ENCODE measurements at regions not wholly inside any gene's neighbourhood (a gene's known extent, or its start where the extent isn't known, plus 50 kb on each side); places are given as distances from the start of the nearest gene placed in this dataset.

DNA sequence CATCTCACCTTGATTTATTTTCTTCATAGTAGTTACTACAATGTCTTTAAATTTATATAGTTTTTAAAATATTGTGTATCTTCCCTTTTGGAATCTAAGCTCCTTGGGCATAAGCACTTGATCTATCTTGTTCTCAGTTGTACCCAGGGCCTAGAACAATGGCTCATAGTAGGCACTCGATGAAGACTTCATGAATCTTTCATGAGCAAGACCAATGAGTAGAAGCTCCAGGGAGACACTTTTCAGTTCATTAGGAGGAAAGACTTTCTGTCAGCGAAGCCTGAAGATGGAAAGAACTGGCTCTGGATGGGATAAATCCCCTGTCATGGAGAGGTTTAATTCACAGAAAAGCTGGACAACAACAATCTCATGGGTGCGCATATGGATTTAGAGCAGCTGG lies 140.2 kb upstream of the CRY1 start (continued):
- TF ChIP-seq, protein P1, sequence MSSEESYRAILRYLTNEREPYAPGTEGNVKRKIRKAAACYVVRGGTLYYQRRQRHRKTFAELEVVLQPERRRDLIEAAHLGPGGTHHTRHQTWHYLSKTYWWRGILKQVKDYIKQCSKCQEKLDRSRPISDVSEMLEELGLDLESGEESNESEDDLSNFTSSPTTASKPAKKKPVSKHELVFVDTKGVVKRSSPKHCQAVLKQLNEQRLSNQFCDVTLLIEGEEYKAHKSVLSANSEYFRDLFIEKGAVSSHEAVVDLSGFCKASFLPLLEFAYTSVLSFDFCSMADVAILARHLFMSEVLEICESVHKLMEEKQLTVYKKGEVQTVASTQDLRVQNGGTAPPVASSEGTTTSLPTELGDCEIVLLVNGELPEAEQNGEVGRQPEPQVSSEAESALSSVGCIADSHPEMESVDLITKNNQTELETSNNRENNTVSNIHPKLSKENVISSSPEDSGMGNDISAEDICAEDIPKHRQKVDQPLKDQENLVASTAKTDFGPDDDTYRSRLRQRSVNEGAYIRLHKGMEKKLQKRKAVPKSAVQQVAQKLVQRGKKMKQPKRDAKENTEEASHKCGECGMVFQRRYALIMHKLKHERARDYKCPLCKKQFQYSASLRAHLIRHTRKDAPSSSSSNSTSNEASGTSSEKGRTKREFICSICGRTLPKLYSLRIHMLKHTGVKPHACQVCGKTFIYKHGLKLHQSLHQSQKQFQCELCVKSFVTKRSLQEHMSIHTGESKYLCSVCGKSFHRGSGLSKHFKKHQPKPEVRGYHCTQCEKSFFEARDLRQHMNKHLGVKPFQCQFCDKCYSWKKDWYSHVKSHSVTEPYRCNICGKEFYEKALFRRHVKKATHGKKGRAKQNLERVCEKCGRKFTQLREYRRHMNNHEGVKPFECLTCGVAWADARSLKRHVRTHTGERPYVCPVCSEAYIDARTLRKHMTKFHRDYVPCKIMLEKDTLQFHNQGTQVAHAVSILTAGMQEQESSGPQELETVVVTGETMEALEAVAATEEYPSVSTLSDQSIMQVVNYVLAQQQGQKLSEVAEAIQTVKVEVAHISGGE (tag by site-specific recombination; conservative IDR thresholded peaks at IDR 0.05; ENCODE audit: low read depth): no peak
- TF ChIP-seq ZEB2 (tag by site-specific recombination; IDR thresholded peaks at IDR 0.05) (no peak), ZNF175 (tag by site-specific recombination; IDR thresholded peaks at IDR 0.05) (no peak), GFI1B (tag by site-specific recombination; IDR thresholded peaks at IDR 0.05) (no peak), ZNF362 (tag by site-specific recombination; IDR thresholded peaks at IDR 0.05) (no peak)
- TF ChIP-seq, protein P2, sequence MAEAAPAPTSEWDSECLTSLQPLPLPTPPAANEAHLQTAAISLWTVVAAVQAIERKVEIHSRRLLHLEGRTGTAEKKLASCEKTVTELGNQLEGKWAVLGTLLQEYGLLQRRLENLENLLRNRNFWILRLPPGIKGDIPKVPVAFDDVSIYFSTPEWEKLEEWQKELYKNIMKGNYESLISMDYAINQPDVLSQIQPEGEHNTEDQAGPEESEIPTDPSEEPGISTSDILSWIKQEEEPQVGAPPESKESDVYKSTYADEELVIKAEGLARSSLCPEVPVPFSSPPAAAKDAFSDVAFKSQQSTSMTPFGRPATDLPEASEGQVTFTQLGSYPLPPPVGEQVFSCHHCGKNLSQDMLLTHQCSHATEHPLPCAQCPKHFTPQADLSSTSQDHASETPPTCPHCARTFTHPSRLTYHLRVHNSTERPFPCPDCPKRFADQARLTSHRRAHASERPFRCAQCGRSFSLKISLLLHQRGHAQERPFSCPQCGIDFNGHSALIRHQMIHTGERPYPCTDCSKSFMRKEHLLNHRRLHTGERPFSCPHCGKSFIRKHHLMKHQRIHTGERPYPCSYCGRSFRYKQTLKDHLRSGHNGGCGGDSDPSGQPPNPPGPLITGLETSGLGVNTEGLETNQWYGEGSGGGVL (tag by site-specific recombination; IDR thresholded peaks at IDR 0.05): no peak

GRCh38 chr12:107235600-107235999 lies 142.3 kb upstream of the CRY1 start:
- TF ChIP-seq ZNF664 (tag by site-specific recombination; IDR thresholded peaks at IDR 0.05) (peak; percentile 92), ZNF223 (tag by site-specific recombination; IDR thresholded peaks at IDR 0.05) (no peak)
- no peaks in the 10 kb centered on the region for H3K36me3 ChIP-seq (ENCODE audit: control insufficient read depth in 2 of 2, insufficient read depth in 1 of 2, low read length in 2 of 2)
- POLR2A ChIA-PET: no interaction called here
- CTCF ChIA-PET: interaction anchor here (0.9 to 1.4 kb wide), 4 partner anchors 85 to 104 kb away, joined by 3 to 4 read pairs (median 4); no protein-coding TSS in a partner anchor
- no peak overlapping the region for H3K27ac ChIP-seq (ENCODE audit: extremely low read depth, low read depth, low read length)
- H3K4me3 ChIP-seq (ENCODE audit: low read depth, low read length): no peak overlapping the region
- H3K9me3 ChIP-seq (ENCODE audit: control insufficient read depth, insufficient read depth, low read depth, low read length): no peaks in the 10 kb centered on the region
- H3K4me1 ChIP-seq (ENCODE audit: control insufficient read depth, insufficient read depth, low read length): 0 out of 2 replicates have a peak, but pooled peaks cover 2% of the 10 kb centered on the region

GRCh38 chr12:107236824-107237511 lies 143.6 kb upstream of the CRY1 start:
- ChIA-PET POLR2A (no interaction called here), CTCF (interaction anchor here (0.6 to 1.4 kb wide), 6 partner anchors 36 to 1325 kb away, joined by 3 to 4 read pairs (median 4); no protein-coding TSS in a partner anchor)
- H3K9me3 ChIP-seq (ENCODE audit: control insufficient read depth, insufficient read depth, low read depth, low read length): no peaks in the 10 kb centered on the region
- no peak overlapping the region for H3K4me3 ChIP-seq (ENCODE audit: low read depth, low read length)
- no peaks in the 10 kb centered on the region for H3K36me3 ChIP-seq (ENCODE audit: control insufficient read depth in 2 of 2, insufficient read depth in 1 of 2, low read length in 2 of 2)
- peaks cover 8% of the 10 kb centered on the region for H3K4me1 ChIP-seq (ENCODE audit: control insufficient read depth, insufficient read depth, low read length)
- H3K27ac ChIP-seq (ENCODE audit: extremely low read depth, low read depth, low read length): no peak overlapping the region
- peak; percentile 83 for TF ChIP-seq TRIM28 (IDR thresholded peaks at IDR 0.05; ENCODE audit: borderline replicate concordance, low read length)
- peak; percentile 40; the same call in 1 of the 2 replicates for TF ChIP-seq KLF9 (tag by site-specific recombination; IDR thresholded peaks at IDR 0.05; ENCODE audit: low read depth)
- 0 out of 2 replicates have a peak, but pooled peaks have one; percentile 9 for TF ChIP-seq ZNF37A (tag by site-specific recombination; IDR thresholded peaks at IDR 0.05)
- TF ChIP-seq ZSCAN5A (tag by site-specific recombination; IDR thresholded peaks at IDR 0.05): no peak
- peak; percentile 45 for TF ChIP-seq SP7 (tag by site-specific recombination; IDR thresholded peaks at IDR 0.05)
- no peak for TF ChIP-seq ZNF610 (tag by site-specific recombination; IDR thresholded peaks at IDR 0.05; ENCODE audit: borderline replicate concordance)
- 0 out of 2 replicates have a peak, but pooled peaks have one; percentile 24 for TF ChIP-seq ZBTB17 (tag by site-specific recombination; IDR thresholded peaks at IDR 0.05)
- TF ChIP-seq, protein P3, sequence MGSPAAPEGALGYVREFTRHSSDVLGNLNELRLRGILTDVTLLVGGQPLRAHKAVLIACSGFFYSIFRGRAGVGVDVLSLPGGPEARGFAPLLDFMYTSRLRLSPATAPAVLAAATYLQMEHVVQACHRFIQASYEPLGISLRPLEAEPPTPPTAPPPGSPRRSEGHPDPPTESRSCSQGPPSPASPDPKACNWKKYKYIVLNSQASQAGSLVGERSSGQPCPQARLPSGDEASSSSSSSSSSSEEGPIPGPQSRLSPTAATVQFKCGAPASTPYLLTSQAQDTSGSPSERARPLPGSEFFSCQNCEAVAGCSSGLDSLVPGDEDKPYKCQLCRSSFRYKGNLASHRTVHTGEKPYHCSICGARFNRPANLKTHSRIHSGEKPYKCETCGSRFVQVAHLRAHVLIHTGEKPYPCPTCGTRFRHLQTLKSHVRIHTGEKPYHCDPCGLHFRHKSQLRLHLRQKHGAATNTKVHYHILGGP (tag by site-specific recombination; IDR thresholded peaks at IDR 0.05): no peak
- TF ChIP-seq, protein P4, sequence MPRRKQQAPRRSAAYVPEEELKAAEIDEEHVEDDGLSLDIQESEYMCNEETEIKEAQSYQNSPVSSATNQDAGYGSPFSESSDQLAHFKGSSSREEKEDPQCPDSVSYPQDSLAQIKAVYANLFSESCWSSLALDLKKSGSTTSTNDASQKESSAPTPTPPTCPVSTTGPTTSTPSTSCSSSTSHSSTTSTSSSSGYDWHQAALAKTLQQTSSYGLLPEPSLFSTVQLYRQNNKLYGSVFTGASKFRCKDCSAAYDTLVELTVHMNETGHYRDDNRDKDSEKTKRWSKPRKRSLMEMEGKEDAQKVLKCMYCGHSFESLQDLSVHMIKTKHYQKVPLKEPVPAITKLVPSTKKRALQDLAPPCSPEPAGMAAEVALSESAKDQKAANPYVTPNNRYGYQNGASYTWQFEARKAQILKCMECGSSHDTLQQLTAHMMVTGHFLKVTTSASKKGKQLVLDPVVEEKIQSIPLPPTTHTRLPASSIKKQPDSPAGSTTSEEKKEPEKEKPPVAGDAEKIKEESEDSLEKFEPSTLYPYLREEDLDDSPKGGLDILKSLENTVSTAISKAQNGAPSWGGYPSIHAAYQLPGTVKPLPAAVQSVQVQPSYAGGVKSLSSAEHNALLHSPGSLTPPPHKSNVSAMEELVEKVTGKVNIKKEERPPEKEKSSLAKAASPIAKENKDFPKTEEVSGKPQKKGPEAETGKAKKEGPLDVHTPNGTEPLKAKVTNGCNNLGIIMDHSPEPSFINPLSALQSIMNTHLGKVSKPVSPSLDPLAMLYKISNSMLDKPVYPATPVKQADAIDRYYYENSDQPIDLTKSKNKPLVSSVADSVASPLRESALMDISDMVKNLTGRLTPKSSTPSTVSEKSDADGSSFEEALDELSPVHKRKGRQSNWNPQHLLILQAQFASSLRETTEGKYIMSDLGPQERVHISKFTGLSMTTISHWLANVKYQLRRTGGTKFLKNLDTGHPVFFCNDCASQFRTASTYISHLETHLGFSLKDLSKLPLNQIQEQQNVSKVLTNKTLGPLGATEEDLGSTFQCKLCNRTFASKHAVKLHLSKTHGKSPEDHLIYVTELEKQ (tag by site-specific recombination; IDR thresholded peaks at IDR 0.05; ENCODE audit: borderline replicate concordance): peak; percentile 10; the same call in 1 of the 2 replicates
- TF ChIP-seq ZNF777 (tag by site-specific recombination; IDR thresholded peaks at IDR 0.05; ENCODE audit: borderline replicate concordance): no peak
